Hepatic stellate cell (primary cell): ENCODE measurements at regions not wholly inside any gene's neighbourhood (a gene's known extent, or its start where the extent isn't known, plus 50 kb on each side); places are given as distances from the start of the nearest gene placed in this dataset.
"Not testable (repeated sequence)": the region's sequence is repeated elsewhere in the genome, so short reads cannot be mapped to it uniquely, and the experiment has no call there.

Experiments
- DNase-seq: peaks from one replicate; pipeline ENCODE4 v3.0.0; 2011; ENCODE audit warnings: low spot score

GRCh38 chr11:106497321-106497720, 419.9 kb downstream of the AASDHPPT start:
- no peak for DNase-seq

- DNase-seq, result no peak
Observed at GRCh38 chr11:106497822-106498221, 420.4 kb downstream of the AASDHPPT start.

DNA sequence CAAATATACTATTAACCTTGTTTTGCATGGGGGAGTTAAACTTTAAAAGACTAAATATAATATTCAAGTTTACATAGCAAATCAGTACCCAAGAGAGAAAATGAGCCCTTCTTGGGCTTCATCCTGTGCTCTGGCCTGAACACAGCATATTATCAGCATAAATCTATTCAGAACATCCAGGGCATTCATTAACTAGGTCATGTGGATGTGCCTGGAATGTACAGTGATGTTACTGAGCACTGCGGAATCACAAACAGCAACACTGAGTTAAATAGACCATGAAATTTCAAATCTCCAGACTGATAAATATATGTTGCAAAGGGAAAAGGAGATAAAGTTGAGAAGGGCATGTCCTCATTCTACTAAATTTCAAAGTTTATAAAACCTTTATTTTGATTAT, 426.4 kb downstream of the AASDHPPT start:
- no peak for DNase-seq

GRCh38 chr11:106507645-106508306, 430.3 kb downstream of the AASDHPPT start:
- DNase-seq, result no peak

DNA sequence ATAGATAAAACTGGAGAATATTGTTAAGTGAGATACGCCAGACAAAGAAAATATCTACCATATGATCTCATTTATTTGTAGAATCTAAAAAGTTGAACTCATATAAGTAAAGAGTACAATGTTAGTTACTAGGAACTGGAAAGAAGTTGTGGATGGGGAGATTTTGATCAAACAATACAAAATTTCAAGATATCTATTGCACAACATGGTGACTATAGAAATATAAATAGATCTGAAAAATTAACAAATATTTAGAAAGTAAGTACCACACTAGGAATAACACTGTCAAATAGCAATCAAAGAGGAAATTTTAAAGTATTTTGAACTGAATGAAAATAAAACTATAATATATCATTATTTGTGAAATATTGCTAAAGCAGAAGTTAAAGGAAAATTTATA, 437.2 kb downstream of the AASDHPPT start:
- DNase-seq, result no peak

GRCh38 chr11:106517426-106517825, 440.0 kb downstream of the AASDHPPT start:
- no peak for DNase-seq

DNA sequence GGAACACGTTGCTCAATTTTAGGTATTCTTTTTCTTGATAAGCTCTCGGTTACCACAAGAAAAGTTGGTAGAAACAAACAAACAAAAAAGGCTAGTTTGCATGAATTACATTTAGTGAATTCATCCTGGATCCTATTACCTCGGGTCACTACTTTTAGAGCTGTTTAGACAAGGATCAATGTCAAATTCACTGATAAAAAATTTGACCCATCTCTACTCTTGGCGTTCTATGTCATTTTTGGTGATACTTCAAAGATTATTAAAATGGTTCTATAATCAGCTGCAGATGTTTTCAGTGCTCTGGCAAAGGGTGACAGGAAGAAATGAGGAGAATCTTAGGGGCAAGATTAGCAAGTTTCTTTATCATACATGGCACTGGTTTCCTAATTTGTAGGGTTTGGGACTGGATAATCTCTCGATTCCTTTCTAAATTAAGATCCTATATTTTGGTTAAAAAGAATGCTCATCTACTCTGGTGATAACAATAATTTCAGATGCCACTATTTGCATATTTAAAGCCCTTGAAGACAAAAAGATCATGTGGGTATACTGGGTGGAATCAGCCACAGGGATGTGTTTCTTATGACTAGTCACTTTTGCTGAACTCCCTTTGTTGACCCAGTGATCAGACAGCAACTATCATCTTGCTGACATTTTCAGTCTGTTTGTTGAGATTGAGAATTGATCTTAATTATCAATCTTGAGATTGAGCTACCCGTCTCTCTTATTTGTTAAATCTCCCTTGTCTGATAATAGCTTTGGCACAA, 442.9 kb downstream of the AASDHPPT start:
- peak; percentile 1 for DNase-seq

DNA sequence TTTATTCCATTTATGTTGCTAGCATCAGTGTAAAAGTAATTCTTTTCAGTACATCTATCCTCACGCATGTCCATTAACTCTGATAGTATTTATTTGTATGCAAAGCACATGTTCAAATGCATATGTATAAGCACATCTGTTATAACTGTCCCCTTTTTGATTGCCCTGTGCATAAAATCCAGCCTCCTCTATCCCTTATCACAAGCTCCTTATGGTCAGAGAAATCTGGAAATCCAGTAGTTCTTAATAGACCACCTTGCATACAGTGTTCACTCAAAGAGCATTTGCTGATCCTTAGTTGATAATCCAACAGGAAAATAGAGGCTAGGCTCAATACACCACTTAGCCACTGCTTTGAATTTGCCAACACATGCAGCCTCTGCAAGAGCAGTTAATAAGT, 443.5 kb downstream of the AASDHPPT start:
- no peak for DNase-seq

DNA sequence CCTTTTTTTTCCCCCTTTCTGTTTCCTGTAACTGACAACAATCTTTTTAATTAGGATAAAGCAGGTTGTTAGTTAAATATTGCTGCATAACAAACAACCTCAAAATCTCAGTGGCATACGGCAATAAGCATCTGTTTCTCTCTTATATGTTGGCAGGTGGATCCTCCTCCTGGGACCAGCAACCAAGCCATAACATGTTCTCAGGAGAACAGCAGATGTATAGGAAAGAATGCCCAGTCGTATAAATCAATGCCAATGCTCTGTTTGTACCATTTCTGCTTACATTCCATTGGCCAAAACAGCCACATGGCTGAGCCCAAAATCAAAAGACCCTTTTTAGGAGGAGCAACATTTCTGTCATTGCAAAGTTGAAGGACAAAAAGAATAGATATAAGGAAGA, 445.7 kb downstream of the AASDHPPT start:
- DNase-seq, result no peak

DNA sequence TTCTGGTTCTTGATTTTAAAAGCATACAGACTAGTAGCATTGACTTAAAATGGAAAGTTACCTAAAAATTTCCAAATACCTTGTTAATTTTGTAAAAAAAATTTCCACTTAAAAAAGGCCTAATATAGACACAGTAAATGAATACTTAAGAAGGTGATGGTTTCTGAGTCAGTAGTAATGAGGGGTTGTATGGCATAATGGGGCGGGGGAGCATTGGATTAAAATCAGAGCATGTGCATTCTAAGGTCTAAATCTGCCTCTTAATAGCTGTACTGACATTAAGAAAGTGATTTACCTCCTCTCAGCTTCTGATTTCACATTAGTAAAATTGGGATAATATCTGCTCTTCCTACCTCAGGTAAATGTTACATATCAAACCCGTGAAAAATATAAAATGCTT, 446.5 kb downstream of the AASDHPPT start:
- DNase-seq, result no peak

GRCh38 chr11:106524436-106524835, 447.0 kb downstream of the AASDHPPT start:
- DNase-seq, result no peak

- DNase-seq, result not testable (repeated sequence)
Observed at GRCh38 chr11:106531648-106532047, 454.2 kb downstream of the AASDHPPT start.

- no peak for DNase-seq
Observed at GRCh38 chr11:106533046-106533445, 455.6 kb downstream of the AASDHPPT start.

GRCh38 chr11:106540001-106540400, 462.5 kb downstream of the AASDHPPT start:
- DNase-seq, result no peak

DNA sequence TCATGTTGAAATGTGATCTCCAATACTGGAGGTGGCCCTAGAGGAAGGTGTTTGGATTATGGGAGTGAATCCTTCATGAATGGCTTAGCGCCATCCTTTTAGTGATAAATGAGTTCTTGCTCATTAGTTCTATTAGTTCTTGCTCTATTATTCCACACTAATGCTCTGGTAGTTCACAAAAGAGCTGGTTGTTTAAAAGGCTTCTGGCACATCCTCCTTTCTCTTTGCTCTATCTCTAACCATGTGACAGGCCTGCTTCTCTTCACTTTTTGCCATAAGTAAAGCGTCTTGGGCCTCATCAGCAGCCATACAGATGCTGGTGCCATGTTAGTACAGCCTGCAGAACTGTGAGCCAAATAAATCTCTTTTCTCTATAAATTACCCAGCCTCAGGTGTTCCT, 469.9 kb downstream of the GUCY1A2 start:
- no peak for DNase-seq

- no peak for DNase-seq
Observed at GRCh38 chr11:106551744-106552673, 466.3 kb downstream of the GUCY1A2 start.

- DNase-seq, result no peak
Observed at GRCh38 chr11:106552694-106553203, 465.5 kb downstream of the GUCY1A2 start.

DNA sequence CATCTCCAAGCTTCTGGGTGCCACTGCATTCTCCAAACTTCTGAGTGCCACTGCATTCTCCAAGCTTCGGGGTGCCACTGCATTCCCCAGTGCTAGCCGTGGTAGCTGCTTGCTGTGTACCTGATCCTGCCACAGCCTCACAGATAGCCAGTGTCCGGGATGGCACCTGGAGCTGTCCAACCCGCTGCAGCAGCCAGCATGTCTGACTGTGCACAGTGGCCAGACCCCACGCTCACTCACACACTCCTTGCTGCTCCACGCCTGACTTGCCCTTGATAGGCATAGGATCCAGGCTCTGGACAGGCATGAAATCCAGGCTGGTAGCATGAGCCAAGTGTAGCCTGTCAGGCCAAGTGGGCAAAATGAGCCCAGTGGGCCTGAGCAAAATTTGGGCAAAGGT, 465.0 kb downstream of the GUCY1A2 start:
- no peak for DNase-seq

DNA sequence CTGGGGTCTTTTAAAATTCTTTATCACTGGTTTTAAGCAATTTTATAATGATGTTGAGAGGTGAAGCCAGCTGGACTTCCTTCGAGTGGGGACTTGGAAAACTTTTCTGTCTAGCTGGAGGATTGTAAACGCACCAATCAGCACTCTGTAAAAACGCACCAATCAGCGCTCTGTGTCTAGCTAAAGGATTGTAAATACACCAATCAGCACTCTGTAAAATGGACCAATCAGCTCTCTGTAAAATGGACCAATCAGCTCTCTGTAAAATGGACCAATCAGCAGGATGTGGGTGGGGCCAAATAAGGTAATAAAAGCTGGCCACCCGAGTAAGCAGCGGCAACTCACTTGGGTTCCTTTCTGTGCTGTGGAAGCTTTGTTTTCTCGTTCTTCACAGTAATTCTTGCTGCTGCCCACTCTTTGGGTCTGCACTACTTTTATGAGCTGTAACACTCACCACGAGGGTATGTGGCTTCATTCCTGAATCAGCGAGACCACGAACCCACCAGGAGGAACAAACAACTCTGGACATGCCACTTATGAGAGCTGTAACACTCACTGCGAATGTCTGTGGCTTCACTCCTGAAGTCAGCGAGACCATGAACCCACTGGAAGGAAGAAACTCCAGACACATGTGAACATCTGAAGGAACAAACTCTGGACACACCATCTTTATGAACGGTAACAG, 462.6 kb downstream of the GUCY1A2 start:
- DNase-seq, result not testable (repeated sequence)

GRCh38 chr11:106565326-106565725, 452.9 kb downstream of the GUCY1A2 start:
- DNase-seq, result no peak

DNA sequence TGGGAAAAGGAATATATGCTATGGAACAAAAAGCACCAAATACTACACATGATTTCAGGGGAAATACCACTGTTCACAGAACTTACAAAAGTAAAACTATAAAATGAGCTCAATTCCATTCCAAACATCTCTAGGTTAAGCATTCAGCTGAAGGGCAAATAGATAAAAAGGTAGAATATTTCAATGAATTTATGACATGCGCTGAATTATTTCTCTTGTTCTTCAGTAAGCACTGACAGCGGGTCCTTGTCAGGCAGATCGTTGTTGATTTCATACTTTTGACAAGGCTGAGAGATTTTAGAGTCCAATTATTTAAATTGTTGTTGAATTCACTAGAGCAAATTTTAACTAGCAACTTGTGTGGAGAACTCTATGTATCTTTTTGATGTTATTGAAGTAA, 449.6 kb downstream of the GUCY1A2 start:
- DNase-seq, result no peak

DNA sequence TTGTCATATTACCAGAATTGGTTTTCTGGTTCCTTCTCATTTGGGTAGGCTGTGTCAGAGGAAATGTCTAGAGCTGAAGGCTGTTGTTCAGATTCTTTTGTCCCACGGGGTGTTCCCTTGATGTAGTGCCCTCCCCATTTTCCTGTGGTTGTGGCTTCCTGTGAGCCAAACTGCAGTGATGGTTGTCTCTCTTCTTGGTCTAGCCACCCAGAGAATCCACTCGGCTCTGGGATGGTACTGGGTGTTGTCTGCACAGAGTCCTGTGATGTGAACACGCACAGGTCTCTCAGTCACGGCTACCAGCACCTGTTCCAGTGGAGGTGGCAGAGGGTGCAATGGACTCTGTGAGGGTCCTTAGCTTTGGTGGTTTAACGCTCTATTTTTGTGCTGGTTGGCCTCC, 440.9 kb downstream of the GUCY1A2 start:
- not testable (repeated sequence) for DNase-seq
